Thyroid gland (tissue), 4 donors: ENCODE measurements at regions not wholly inside any gene's neighbourhood (a gene's known extent, or its start where the extent isn't known, plus 50 kb on each side); places are given as distances from the start of the nearest gene placed in this dataset.

Experiments
- CTCF ChIP-seq, 6 experiments: fragments of 200-600 bp in 3 of 6; fragments of 450-650 bp in 3 of 6; sonication (generic) in 3 of 6; IDR thresholded peaks; one replicate each; pipeline ENCODE4 v1.5.1; 2016 to 2019; ENCODE audit warnings: antibody characterized with exemption in 6 of 6, mild to moderate bottlenecking in 2 of 6, inconsistent platforms in 1 of 6, moderate library complexity in 1 of 6
- POLR2A ChIP-seq, 2 donors: fragments of 450-650 bp; IDR thresholded peaks; one replicate each; pipeline ENCODE4 v1.6.1; 2017; ENCODE audit warnings: antibody characterized with exemption in 2 of 2, mild to moderate bottlenecking in 2 of 2, moderate library complexity in 1 of 2

GRCh38 chr1:79603843-79604242 is 597.3 kb upstream of the ADGRL4 start:
- no peak for TF ChIP-seq CTCF (IDR thresholded peaks at IDR 0.05)
- no peak for TF ChIP-seq POLR2A (IDR thresholded peaks at IDR 0.05)
